ENCODE measurements at regions not wholly inside any gene's neighbourhood (a gene's known extent, or its start where the extent isn't known, plus 50 kb on each side); places are given as distances from the start of the nearest gene placed in this dataset.

DNA sequence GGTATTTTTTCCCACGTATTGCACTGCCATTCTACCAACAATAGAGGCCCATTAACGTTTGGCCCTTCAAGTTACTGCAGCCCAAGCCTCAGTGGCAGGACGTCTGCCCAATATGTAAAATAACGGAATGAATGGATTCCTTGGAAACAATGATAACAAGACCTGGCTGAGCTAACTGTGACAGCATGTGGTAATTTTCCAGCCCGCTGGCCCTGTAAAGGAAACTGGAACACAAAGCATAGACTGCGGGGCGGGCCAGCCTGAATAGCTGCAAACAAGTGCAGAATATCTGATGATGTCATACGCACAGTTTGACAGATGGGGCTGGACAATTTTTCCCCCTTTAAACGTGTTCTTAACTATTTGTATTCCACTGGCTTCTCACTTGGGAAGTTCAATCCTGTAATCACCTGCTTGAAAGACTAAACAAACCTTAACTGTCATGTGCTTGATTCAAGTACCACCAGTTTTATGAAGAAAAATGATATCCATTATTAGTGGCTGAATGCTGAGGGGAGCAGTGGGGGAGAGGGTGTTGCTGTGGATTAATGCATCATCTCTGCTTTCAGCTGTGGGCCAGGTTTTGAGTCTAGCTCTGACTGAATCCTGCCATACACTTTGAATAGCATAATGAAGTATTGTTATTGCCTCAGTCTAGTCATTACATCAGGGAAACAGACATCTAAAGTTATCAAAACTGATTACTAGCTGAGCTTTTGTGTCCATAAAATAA is 323.9 kb downstream of the TMEM161B start:
- no peak overlapping the region for H3K27ac ChIP-seq (ENCODE audit: low read depth, low read length, poor library complexity, severe bottlenecking)
- BruUV-seq (replicated peaks): no TSS peak
- CTCF ChIA-PET (ENCODE audit: unreplicated experiment): no interaction called here
- H3K4me2 ChIP-seq (ENCODE audit: low read length): no peak overlapping the region
- intact Hi-C loops (cut with micrococcal nuclease; ENCODE audit: unreplicated experiment): no loop called here
- TF ChIP-seq EZH2phosphoT487 (IDR thresholded peaks at IDR 0.05; ENCODE audit: borderline replicate concordance, low read depth, low read length): no peak
- TF ChIP-seq, protein P1, sequence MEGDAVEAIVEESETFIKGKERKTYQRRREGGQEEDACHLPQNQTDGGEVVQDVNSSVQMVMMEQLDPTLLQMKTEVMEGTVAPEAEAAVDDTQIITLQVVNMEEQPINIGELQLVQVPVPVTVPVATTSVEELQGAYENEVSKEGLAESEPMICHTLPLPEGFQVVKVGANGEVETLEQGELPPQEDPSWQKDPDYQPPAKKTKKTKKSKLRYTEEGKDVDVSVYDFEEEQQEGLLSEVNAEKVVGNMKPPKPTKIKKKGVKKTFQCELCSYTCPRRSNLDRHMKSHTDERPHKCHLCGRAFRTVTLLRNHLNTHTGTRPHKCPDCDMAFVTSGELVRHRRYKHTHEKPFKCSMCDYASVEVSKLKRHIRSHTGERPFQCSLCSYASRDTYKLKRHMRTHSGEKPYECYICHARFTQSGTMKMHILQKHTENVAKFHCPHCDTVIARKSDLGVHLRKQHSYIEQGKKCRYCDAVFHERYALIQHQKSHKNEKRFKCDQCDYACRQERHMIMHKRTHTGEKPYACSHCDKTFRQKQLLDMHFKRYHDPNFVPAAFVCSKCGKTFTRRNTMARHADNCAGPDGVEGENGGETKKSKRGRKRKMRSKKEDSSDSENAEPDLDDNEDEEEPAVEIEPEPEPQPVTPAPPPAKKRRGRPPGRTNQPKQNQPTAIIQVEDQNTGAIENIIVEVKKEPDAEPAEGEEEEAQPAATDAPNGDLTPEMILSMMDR (conservative IDR thresholded peaks at IDR 0.05; ENCODE audit: low read length): no peak
- no peak overlapping the region for H2AFZ ChIP-seq (ENCODE audit: low read length)
- H4K20me1 ChIP-seq (ENCODE audit: insufficient read depth, low read length): no peaks in the 10 kb centered on the region
- H3K36me3 ChIP-seq (ENCODE audit: insufficient read depth, low read length): no peaks in the 10 kb centered on the region
- DNase-seq (ENCODE audit: low spot score): no peak
- no peak overlapping the region for H3K4me3 ChIP-seq (ENCODE audit: low read depth, low read length, poor library complexity, severe bottlenecking)
- no peaks in the 10 kb centered on the region for H3K79me2 ChIP-seq (ENCODE audit: insufficient read depth, low read depth, low read length)
- H3K4me1 ChIP-seq (ENCODE audit: insufficient read depth, low read length, poor library complexity, severe bottlenecking): no peaks in the 10 kb centered on the region
- no peaks in the 10 kb centered on the region for H3K9me3 ChIP-seq (ENCODE audit: low read length)
- H3K9me2 ChIP-seq (ENCODE audit: insufficient read depth, low read length): no peaks in the 10 kb centered on the region
- POLR2A ChIA-PET: no interaction called here

GRCh38 chr5:87940775-87941174 is 327.9 kb downstream of the TMEM161B start:
- BruUV-seq (replicated peaks): no TSS peak
- Histone ChIP-seq H4K20me1 (ENCODE audit: insufficient read depth, low read length) (no peaks in the 10 kb centered on the region), H3K27ac (ENCODE audit: low read depth, low read length, poor library complexity, severe bottlenecking) (no peak overlapping the region), H3K4me3 (ENCODE audit: low read depth, low read length, poor library complexity, severe bottlenecking) (no peak overlapping the region), H3K36me3 (ENCODE audit: insufficient read depth, low read length) (no peaks in the 10 kb centered on the region), H3K4me1 (ENCODE audit: insufficient read depth, low read length, poor library complexity, severe bottlenecking) (no peaks in the 10 kb centered on the region), H3K9me2 (ENCODE audit: insufficient read depth, low read length) (no peaks in the 10 kb centered on the region), H3K9me3 (ENCODE audit: low read length) (no peaks in the 10 kb centered on the region), H2AFZ (ENCODE audit: low read length) (no peak overlapping the region), H3K79me2 (ENCODE audit: insufficient read depth, low read depth, low read length) (no peaks in the 10 kb centered on the region), H3K4me2 (ENCODE audit: low read length) (no peak overlapping the region)
- intact Hi-C loops (cut with micrococcal nuclease; ENCODE audit: unreplicated experiment): no loop called here
- POLR2A ChIA-PET: no interaction called here
- no peak for DNase-seq (ENCODE audit: low spot score)
- CTCF ChIA-PET (ENCODE audit: unreplicated experiment): no interaction called here
- no peak for TF ChIP-seq EZH2phosphoT487 (IDR thresholded peaks at IDR 0.05; ENCODE audit: borderline replicate concordance, low read depth, low read length)
- TF ChIP-seq, protein P1 (conservative IDR thresholded peaks at IDR 0.05; ENCODE audit: low read length): no peak

GRCh38 chr5:87936667-87937066 is 332.0 kb downstream of the TMEM161B start:
- DNase-seq (ENCODE audit: low spot score): no peak
- no peaks in the 10 kb centered on the region for H3K9me2 ChIP-seq (ENCODE audit: insufficient read depth, low read length)
- TF ChIP-seq, protein P1 (conservative IDR thresholded peaks at IDR 0.05; ENCODE audit: low read length): no peak
- TF ChIP-seq EZH2phosphoT487 (IDR thresholded peaks at IDR 0.05; ENCODE audit: borderline replicate concordance, low read depth, low read length): no peak
- H3K9me3 ChIP-seq (ENCODE audit: low read length): no peaks in the 10 kb centered on the region
- H3K4me2 ChIP-seq (ENCODE audit: low read length): no peak overlapping the region
- H3K27ac ChIP-seq (ENCODE audit: low read depth, low read length, poor library complexity, severe bottlenecking): no peak overlapping the region
- BruUV-seq (replicated peaks): no TSS peak
- ChIA-PET POLR2A (no interaction called here), CTCF (ENCODE audit: unreplicated experiment) (interaction anchor here (0.7 kb wide), 1 partner anchor 255 kb away, joined by 3 read pairs; no protein-coding TSS in a partner anchor)
- H3K36me3 ChIP-seq (ENCODE audit: insufficient read depth, low read length): no peaks in the 10 kb centered on the region
- H3K4me3 ChIP-seq (ENCODE audit: low read depth, low read length, poor library complexity, severe bottlenecking): no peak overlapping the region
- H3K4me1 ChIP-seq (ENCODE audit: insufficient read depth, low read length, poor library complexity, severe bottlenecking): no peaks in the 10 kb centered on the region
- H3K79me2 ChIP-seq (ENCODE audit: insufficient read depth, low read depth, low read length): no peaks in the 10 kb centered on the region
- H2AFZ ChIP-seq (ENCODE audit: low read length): no peak overlapping the region
- intact Hi-C loops (cut with micrococcal nuclease; ENCODE audit: unreplicated experiment): no loop called here
- H4K20me1 ChIP-seq (ENCODE audit: insufficient read depth, low read length): no peaks in the 10 kb centered on the region

All from OCI-LY7 (cell line).